Stomach (tissue), 8 donors: ENCODE measurements at regions not wholly inside any gene's neighbourhood (a gene's known extent, or its start where the extent isn't known, plus 50 kb on each side); places are given as distances from the start of the nearest gene placed in this dataset.

Experiments
- DNase-seq, 2 donors: peaks; one replicate each; pipeline versions ENCODE4 v3.0.0 to v3.0.0-alpha.2; 2013 to 2019
- H3K27ac ChIP-seq, 5 donors: fragments of 200-600 bp in 4 of 5; sonication (generic) in 4 of 5; one replicate each; pipeline ENCODE4 v1.5.1; 2013 to 2019; ENCODE audit warnings: mild to moderate bottlenecking in 1 of 5, moderate library complexity in 1 of 5
- H3K27me3 ChIP-seq, 3 donors: fragments of 200-600 bp; sonication (generic); one replicate each; pipeline ENCODE4 v1.5.1; 2017 to 2019; ENCODE audit warnings: mixed run types in 1 of 3
- H3K36me3 ChIP-seq, 4 donors: fragments of 200-600 bp; sonication (generic); 1 replicate in 3 of 4; 2 replicates in 1 of 4; pipeline ENCODE4 v1.5.1; 2016 to 2019
- H3K4me1 ChIP-seq, 4 donors: fragments of 200-600 bp; sonication (generic); one replicate each; pipeline ENCODE4 v1.5.1; 2016 to 2019
- H3K4me3 ChIP-seq, 4 donors: fragments of 200-600 bp; sonication (generic) in 3 of 4; one replicate each; pipeline ENCODE4 v1.5.1; 2016 to 2019; ENCODE audit warnings: mild to moderate bottlenecking in 1 of 4
- H3K9me3 ChIP-seq, 4 donors: fragments of 200-600 bp; sonication (generic); one replicate each; pipeline ENCODE4 v1.5.1; 2016 to 2019
- EP300 ChIP-seq: sonication (generic); formaldehyde crosslinking; IDR thresholded peaks from one replicate; pipeline ENCODE4 v1.6.1; 2017; ENCODE audit warnings: antibody characterized with exemption
- POLR2A ChIP-seq, 4 donors: fragments of 450-650 bp; IDR thresholded peaks; one replicate each; pipeline ENCODE4 v1.6.1; 2016; ENCODE audit warnings: antibody characterized with exemption in 4 of 4, control low read depth in 2 of 4, mild to moderate bottlenecking in 1 of 4, moderate library complexity in 1 of 4
- POLR2AphosphoS5 ChIP-seq, 3 donors: sonication (generic); formaldehyde crosslinking; IDR thresholded peaks; one replicate each; pipeline ENCODE4 v1.6.1; 2016; ENCODE audit warnings: antibody characterized with exemption in 3 of 3
- WGBS, 5 donors: extraction: QIAGEN DNeasy Blood & Tissue Kit in 3 of 5; methylation state at CpG; one replicate each; pipeline versions ENCODE4 v1.1.5 to v1.1.7; 2013 to 2018; 5-methylcytosine and 5-hydroxymethylcytosine counted together
- intact Hi-C: fragments of 100-400 bp; cut with DNase I; formaldehyde crosslinking; loops from one replicate; pipeline ENCODE4 v1.15.1; 2023; ENCODE audit warnings: low total_unique reads
- TF ChIP-seq, protein P1 (sequence below), 7 experiments: fragments of 450-650 bp in 4 of 7; fragments of 200-600 bp in 3 of 7; sonication (generic) in 3 of 7; IDR thresholded peaks; one replicate each; pipeline ENCODE4 v1.5.1; 2016 to 2019; ENCODE audit warnings: antibody characterized with exemption in 7 of 7, control low read depth in 2 of 7, mild to moderate bottlenecking in 1 of 7
- donor health status: healthy with polysubstance abuse.
- donor health status: Bipolar disorder and iron deficiency.
- donor health status: healthy.

DNA sequence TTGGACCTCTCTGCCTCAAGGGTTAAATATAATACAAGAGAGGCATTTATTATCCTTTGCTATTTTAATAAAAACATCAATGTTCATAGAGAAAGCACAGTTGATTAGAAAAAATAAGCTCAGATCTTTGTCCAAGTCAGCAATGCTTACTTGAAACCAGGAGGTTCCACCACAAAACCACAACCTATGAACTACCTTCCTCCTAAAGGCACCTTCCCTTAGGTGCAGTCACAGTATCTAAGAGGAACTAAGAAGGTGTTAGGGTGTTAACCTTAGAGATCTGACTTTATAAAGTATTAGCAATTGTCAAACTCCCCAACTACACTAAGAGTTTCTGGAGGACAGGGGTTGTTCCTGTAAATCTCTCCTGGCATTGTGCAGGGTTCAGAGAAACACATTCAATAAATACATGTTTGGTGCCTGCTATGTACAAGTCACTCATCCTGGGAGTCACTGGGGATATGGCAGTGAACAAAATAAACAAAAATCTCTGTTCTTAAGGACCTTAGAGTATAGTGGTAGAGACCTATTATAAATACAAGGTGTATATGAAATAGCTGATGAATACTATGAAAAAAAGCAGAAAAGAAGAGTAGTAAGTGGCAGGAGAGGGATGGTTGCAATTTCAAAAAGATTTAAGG is 208.6 kb downstream of the NFKBIZ start:
- Histone ChIP-seq H3K9me3 (no peaks in the 10 kb centered on the region), H3K27me3 (no peaks in the 10 kb centered on the region), H3K4me1 (no peaks in the 10 kb centered on the region), H3K4me3 (no peak overlapping the region), H3K27ac (no peak overlapping the region), H3K36me3 (no peaks in the 10 kb centered on the region)
- intact Hi-C loops = no loop called here
- no peak for TF ChIP-seq POLR2A (IDR thresholded peaks at IDR 0.05)
- TF ChIP-seq, protein P1, sequence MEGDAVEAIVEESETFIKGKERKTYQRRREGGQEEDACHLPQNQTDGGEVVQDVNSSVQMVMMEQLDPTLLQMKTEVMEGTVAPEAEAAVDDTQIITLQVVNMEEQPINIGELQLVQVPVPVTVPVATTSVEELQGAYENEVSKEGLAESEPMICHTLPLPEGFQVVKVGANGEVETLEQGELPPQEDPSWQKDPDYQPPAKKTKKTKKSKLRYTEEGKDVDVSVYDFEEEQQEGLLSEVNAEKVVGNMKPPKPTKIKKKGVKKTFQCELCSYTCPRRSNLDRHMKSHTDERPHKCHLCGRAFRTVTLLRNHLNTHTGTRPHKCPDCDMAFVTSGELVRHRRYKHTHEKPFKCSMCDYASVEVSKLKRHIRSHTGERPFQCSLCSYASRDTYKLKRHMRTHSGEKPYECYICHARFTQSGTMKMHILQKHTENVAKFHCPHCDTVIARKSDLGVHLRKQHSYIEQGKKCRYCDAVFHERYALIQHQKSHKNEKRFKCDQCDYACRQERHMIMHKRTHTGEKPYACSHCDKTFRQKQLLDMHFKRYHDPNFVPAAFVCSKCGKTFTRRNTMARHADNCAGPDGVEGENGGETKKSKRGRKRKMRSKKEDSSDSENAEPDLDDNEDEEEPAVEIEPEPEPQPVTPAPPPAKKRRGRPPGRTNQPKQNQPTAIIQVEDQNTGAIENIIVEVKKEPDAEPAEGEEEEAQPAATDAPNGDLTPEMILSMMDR (IDR thresholded peaks at IDR 0.05) = no peak
- no peak for TF ChIP-seq EP300
- no peak for TF ChIP-seq POLR2AphosphoS5 (IDR thresholded peaks at IDR 0.05)
- peak in 1 of 2 donors; percentile 49 for DNase-seq

DNA sequence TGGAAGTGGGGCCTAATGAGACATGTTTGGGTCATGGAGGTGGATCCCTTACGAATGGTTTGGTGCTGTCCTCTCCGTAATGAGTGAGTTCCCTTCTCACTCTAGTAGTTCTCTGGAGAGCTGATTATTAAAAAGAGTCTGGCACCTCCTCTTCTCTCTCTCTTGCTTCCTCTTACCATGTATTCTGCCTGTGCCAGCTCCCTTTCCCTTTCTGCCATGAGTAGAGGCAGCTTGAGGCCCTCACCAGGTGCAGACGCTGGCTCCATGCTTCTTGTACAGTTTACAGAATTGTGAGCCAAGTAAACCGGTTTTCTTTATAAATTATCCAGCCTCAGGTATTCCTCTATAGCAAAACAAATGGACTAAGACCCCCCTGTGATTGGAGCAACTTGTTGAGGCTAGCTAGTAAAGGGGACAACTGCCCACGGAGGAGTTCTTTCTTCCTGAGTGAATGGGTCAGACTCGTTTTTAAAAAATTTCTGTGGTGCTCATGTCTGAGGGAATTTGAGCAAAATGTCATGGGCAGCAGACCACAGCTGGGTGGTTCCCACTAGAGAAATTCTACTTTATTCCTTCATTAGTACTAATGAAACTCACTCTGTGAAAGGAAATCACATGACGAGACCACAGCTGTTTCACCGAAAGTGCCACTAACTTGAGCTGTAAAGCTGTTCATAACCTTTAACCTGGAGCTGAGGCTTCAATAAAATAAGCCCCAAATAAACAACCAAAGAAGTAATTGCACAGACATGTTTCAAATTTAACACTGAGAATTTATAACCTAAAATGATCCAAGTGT is 210.0 kb downstream of the NFKBIZ start:
- Histone ChIP-seq H3K4me1 (no peaks in the 10 kb centered on the region), H3K36me3 (no peaks in the 10 kb centered on the region), H3K9me3 (no peaks in the 10 kb centered on the region), H3K27ac (no peak overlapping the region), H3K4me3 (no peak overlapping the region), H3K27me3 (no peaks in the 10 kb centered on the region)
- DNase-seq = no peak
- intact Hi-C loops = no loop called here
- 79 to 90% (median 86%) methylated on average over 8 of the region's 8 CpGs for WGBS, 5 donors
- no peak for TF ChIP-seq POLR2A (IDR thresholded peaks at IDR 0.05)
- no peak for TF ChIP-seq EP300
- TF ChIP-seq, protein P1 (IDR thresholded peaks at IDR 0.05) = no peak
- TF ChIP-seq POLR2AphosphoS5 (IDR thresholded peaks at IDR 0.05) = no peak

DNA sequence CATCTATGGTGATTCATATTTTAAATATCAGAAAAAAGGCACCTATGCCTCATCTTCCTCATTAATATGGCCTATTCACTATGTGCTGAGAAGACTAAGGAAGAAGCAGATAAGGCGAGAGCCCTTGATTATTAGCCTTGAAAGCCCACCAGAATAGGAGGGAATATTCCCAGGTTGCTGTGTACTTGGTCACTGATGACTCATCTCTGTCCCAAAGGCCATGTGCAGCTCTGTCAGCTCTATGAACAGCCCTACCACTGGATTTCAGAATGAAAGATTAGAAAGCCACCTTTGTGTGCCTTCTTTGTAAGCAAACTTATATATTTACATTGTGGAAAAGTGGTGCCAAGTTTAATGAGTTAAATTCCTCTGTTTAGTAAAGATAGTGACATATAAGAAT is 211.5 kb downstream of the NFKBIZ start:
- H3K36me3 ChIP-seq = no peaks in the 10 kb centered on the region
- no peaks in the 10 kb centered on the region for H3K4me1 ChIP-seq
- intact Hi-C loops = no loop called here
- H3K4me3 ChIP-seq = no peak overlapping the region
- DNase-seq = peak in 1 of 2 donors; percentile 57
- no peaks in the 10 kb centered on the region for H3K9me3 ChIP-seq
- WGBS, 5 donors = 45 to 75% (median 65%) methylated on average over 1 of the region's 1 CpG
- TF ChIP-seq, protein P1 (IDR thresholded peaks at IDR 0.05) = no peak
- no peak for TF ChIP-seq EP300
- H3K27me3 ChIP-seq = no peaks in the 10 kb centered on the region
- H3K27ac ChIP-seq = no peak overlapping the region

DNA sequence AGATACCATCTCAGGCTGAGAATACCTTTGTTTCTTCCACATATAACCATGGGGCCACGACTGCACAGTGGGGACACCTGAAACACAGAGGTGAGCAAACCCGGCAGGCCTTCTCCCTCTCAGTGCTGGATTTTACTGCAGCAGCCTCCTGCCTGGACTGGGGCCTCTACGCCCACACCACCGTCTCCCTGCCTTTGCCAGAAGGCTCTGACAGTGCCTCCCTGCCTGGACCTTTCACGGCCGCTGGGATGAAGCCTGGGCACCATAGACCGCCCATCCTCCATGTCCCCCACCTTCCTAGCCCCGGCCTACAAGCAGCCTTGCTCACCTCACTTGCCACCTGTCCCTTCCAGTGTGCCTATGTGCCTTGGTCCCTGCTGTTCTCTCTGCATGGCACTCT is 214.3 kb downstream of the NFKBIZ start:
- no peaks in the 10 kb centered on the region for H3K9me3 ChIP-seq
- H3K4me3 ChIP-seq = no peak overlapping the region
- H3K27me3 ChIP-seq = no peaks in the 10 kb centered on the region
- no peak for DNase-seq
- no peaks in the 10 kb centered on the region for H3K36me3 ChIP-seq
- no peaks in the 10 kb centered on the region for H3K4me1 ChIP-seq
- intact Hi-C loops = no loop called here
- H3K27ac ChIP-seq = no peak overlapping the region
- TF ChIP-seq POLR2AphosphoS5 (IDR thresholded peaks at IDR 0.05) (no peak), EP300 (no peak)
- TF ChIP-seq, protein P1 (IDR thresholded peaks at IDR 0.05) = no peak
- 86 to 95% (median 94%) methylated on average over 8 of the region's 8 CpGs for WGBS, 5 donors
